Esophagus squamous epithelium (tissue), 4 donors: ENCODE measurements at regions not wholly inside any gene's neighbourhood (a gene's known extent, or its start where the extent isn't known, plus 50 kb on each side); places are given as distances from the start of the nearest gene placed in this dataset.

ENCODE experiments used
- POLR2A ChIP-seq, 4 donors: fragments of 450-650 bp; IDR thresholded peaks; one replicate each; pipeline ENCODE4 v1.6.1; 2017; ENCODE audit warnings: antibody characterized with exemption in 4 of 4, mild to moderate bottlenecking in 4 of 4, moderate library complexity in 3 of 4
- TF ChIP-seq, protein P1 (sequence below), 6 experiments: fragments of 450-650 bp in 4 of 6; fragments of 200-600 bp in 2 of 6; sonication (generic) in 2 of 6; IDR thresholded peaks; one replicate each; pipeline ENCODE4 v1.5.1; 2016 to 2019; ENCODE audit warnings: antibody characterized with exemption in 6 of 6, mild to moderate bottlenecking in 4 of 6, moderate library complexity in 4 of 6

GRCh38 chr3:87691109-87691508 lies 367.7 kb downstream of the CGGBP1 start:
- TF ChIP-seq, protein P1, sequence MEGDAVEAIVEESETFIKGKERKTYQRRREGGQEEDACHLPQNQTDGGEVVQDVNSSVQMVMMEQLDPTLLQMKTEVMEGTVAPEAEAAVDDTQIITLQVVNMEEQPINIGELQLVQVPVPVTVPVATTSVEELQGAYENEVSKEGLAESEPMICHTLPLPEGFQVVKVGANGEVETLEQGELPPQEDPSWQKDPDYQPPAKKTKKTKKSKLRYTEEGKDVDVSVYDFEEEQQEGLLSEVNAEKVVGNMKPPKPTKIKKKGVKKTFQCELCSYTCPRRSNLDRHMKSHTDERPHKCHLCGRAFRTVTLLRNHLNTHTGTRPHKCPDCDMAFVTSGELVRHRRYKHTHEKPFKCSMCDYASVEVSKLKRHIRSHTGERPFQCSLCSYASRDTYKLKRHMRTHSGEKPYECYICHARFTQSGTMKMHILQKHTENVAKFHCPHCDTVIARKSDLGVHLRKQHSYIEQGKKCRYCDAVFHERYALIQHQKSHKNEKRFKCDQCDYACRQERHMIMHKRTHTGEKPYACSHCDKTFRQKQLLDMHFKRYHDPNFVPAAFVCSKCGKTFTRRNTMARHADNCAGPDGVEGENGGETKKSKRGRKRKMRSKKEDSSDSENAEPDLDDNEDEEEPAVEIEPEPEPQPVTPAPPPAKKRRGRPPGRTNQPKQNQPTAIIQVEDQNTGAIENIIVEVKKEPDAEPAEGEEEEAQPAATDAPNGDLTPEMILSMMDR (IDR thresholded peaks at IDR 0.05) = no peak
- no peak for TF ChIP-seq POLR2A (IDR thresholded peaks at IDR 0.05)
